NCI-H2107 (cell line): ENCODE measurements at regions not wholly inside any gene's neighbourhood (a gene's known extent, or its start where the extent isn't known, plus 50 kb on each side); places are given as distances from the start of the nearest gene placed in this dataset.
"Not testable (repeated sequence)": the region's sequence is repeated elsewhere in the genome, so short reads cannot be mapped to it uniquely, and the experiment has no call there.

ENCODE experiments used
- DNase-seq: peaks from one replicate; lab custom pipeline; 2025; lab: John Stamatoyannopoulos, UW

DNA sequence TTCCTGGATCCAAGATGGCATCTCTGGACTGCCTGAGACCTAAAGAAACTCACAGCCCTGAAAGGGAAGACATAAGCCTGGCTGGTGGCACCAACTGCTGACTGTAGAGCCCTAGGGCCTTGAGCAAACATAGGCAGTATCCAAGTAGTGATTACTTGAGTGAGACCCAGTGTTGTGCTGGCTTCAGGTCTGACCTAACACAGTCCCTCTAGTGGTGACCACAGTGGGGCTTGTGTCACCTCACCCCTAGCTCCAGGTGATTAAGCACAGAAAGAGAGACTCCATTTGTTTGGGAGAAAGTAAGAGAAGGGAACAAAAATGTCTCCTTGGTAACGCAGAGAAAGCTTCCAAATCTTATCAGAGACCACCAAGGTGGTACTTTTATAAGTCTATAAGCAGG is 496.3 kb upstream of the HTR2C start:
- DNase-seq: no peak

DNA sequence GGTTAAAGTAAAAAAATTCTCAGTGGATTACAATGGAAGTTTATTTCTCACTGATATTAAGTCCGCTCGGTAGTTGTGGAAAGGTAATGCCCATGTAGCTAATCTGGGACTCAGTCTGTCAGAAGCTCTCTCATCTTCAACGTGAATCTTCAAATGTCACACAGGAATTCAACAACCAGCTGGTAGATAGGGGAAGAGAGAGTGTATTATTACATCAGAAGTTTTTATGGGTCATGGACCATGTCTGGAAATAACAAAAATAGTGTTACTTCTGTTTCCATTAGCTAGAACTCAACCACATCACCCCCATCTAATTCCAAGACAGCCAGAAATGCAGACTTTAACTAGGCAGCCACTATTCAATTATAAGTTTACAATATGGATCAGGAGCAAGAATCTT is 506.1 kb upstream of the HTR2C start:
- DNase-seq: no peak

DNA sequence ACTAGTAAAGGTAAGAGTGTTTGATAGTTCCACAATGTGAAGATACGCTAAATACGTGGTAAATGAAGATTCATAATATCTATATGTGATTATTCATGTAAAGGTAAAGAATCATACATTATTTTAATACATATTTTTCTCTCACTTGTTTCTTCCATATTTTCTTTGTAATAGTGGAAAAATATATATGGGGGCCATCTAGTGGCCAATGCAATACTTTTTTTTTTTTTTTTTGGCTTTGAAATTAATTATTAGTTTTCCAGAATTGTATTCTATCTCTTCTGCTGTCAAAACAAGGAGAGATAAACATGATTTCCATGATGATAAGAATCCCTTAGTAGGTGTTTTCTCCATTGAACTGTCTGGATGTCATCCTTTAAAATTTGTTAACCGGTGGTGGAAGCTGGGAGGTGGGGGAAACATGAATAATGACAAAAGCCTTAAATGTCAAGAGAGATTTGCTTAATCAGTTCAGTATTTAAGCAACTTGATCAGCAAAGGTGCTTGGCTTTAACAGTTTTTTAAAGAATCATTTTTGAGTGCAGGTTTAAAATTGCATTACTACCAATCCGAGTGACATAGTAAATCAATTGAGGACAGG is 508.7 kb upstream of the HTR2C start:
- no peak for DNase-seq

- DNase-seq: no peak
These were observed 510.0 kb upstream of the HTR2C start for GRCh38 chrX:114073926-114074325.

DNA sequence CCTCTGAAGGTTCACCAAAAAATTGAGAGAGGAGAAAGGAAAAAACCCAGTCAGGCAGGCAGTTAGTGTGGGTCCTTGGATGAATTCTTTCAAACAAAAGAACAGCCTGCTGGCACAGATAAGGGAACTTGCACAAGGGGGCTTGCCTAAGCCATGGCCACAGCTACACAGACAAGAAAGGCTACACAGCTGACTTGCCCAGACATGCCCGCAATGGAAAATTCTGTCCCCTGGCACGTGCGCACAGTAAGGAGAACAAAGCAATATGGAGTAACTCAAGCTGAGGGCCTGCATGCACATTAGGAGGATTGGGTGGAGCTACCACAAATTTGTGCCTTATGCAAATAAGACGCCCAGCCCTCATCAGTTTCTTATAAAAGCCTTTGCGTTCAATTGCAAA is 512.5 kb upstream of the HTR2C start:
- DNase-seq: no peak

GRCh38 chrX:114065577-114066223 is 518.2 kb upstream of the HTR2C start:
- DNase-seq: no peak

GRCh38 chrX:114061226-114061625 is 522.7 kb upstream of the HTR2C start:
- no peak for DNase-seq

DNA sequence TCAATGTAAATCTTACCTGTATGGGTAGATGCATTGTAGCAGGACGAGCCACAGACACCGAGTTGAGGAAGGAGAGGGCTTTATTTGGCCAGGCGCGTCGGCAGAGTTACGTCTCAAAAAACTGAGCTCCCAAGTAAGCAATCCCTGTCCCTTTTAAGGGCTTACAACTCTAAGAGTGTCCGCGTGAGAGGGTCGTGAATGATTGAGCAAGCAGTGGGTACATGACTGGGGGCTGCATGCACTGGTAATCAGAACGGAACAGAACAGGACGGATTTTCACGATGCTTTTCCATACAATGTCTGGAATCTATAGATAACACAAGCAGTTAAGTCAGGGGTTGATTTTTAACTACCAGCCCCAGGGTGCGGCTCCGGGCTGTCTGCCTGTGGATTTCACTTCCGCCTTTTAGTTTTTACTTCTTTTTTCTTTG is 524.9 kb upstream of the HTR2C start:
- no peak for DNase-seq

GRCh38 chrX:114057422-114057821 is 526.5 kb upstream of the HTR2C start:
- not testable (repeated sequence) for DNase-seq

DNA sequence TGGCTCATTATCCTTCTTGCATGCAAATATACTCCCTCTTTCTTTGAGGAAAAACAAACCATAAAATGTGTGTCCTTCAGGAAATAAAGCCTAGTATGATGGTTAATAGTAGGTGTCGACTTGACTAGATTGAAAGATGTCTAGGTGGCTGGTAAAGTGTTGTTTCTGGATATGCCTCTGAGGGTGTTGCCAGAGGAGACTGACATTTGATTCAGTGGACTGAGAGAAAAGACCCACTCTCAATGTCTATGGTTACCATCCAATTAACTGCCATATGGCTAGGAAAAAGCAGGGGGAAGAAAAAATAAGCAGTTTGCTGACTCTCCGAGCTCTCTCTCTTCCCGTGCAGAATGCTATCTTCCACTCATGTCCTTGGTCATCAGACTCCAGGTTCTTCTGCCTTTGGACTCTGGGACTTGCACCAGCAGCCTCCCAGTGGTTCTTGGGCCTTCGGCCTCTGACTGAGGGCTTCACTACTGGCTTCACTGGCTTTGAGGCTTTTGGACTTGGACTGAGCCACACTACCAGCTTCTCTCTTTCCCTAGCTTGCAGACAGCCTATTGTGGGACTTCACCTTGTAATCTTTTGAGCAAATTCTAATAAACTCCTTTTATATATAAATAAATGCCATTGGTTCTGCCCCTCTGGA is 532.1 kb upstream of the HTR2C start:
- DNase-seq: no peak

- no peak for DNase-seq
These were observed 533.6 kb upstream of the HTR2C start for GRCh38 chrX:114050075-114050796.

DNA sequence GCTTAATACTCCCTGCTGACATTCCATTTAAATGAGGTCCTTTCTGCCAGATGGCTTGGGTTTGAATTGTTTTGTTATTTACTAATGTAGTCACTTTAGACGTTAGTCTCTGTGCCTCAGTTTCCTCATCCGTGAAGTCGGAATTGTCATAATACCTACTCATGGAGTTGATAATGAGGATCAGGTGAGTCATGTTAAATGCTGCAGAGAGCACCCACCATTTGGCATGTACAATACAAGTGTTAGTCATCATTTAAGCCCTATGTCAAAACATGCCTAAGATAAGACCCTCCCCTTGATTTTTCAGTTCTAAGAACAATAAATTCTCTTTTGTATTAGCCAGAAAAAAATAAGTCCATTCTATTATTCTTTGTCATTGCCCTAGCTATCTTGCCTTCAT is 534.8 kb upstream of the HTR2C start:
- no peak for DNase-seq

GRCh38 chrX:114047558-114047957 is 536.3 kb upstream of the HTR2C start:
- DNase-seq: no peak

- DNase-seq: no peak
These were observed 537.1 kb upstream of the HTR2C start for GRCh38 chrX:114046695-114047279.

DNA sequence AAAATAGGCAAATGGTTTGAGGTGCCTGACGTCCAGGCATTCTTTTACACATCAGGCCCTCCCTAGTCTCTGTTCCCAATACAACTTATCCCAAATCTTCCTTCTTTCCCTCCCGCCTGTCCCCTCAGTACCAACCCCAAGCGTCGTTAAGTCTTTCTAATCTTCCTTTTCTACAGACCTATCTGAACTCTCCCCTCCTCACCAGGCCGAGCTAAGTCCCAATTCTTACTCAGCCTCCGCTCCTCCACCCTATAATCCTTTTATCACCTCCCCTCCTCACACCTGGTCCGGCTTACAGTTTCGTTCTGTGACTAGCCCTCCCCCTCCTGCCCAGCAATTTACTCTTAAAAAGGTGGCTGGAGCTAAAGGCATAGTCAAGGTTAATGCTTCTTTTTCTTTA is 542.4 kb upstream of the HTR2C start:
- DNase-seq: not testable (repeated sequence)

DNA sequence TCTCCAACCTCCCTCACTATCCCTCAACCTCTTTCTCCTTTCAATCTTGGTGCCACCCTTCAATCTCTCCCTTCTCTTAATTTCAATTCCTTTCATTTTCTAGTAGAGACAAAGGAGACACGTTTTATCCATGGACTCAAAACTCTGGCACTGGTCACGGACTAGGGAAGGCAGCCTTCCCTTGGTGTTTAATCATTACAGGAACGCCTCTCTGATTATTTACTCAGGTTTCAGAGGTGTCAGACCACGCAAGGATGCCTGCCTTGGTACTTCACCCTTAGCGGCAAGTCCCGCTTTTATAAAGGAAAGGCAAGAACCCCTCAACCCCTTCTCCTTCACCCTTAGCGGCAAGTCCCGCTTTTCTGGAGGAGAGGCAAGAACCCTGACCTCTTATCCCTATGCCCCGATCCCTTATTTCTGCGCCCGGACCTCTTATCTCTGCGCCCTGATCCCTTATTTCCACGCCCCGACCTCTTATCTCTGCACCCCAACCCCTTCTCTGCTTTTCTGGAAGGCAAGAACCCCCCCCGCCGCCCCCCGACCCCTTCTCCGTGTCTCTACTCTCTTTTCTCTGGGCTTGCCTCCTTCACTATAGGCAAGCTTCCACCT is 543.1 kb upstream of the HTR2C start:
- not testable (repeated sequence) for DNase-seq

DNA sequence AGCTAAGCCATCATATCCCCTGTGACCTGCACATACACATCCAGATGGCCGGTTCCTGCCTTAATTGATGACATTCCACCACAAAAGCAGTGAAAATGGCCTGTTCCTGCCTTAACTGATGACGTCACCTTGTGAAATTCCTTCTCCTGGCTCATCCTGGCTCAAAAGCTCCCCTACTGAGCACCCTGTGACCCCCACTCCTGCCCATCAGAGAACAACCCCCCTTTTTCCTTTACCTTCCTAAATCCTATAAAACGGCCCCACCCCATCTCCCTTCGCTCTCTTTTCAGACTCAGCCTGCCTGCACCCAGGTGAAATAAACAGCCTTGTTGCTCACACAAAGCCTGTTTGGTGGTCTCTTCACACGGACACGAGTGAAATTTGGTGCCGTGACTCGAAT is 543.8 kb upstream of the HTR2C start:
- DNase-seq: not testable (repeated sequence)

GRCh38 chrX:114038358-114038757 is 545.5 kb upstream of the HTR2C start:
- no peak for DNase-seq

DNA sequence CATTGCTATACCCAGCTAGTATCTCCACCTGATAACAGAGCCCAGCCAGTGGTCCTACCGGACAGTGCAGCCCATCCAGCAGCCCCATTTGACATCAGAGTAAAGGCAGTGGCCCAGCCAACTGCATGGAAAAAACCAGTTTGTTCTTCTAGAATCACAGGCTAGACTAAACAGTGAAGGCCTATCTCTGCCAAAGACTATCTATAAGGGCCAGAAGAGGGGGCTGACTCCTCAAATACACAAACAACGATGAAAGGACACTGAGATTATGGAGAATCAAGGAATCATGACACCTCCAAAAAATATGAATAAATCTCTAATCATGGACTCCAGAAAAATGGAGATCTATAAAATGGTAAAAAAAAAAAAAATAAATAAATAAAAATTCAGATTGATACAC is 546.4 kb upstream of the HTR2C start:
- DNase-seq: no peak

GRCh38 chrX:114028907-114029662 is 554.8 kb upstream of the HTR2C start:
- DNase-seq: no peak

DNA sequence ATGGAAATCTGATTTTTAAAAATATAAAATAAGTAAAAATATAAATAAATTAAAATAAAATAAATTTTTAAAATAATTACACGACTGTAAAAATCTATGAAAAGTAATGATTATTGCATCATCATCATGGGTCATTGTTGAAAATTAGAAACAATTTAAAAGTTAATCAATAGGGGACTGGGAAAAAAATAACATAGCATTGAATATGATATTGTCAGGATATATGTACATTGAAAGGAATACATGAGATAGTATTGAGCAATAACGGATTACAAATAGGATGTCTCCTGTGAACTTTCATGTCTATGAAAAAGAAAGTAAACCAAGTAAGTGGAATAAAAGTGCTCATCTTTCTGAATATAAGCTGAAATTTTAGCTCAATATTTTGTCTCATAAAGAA is 566.8 kb upstream of the HTR2C start:
- DNase-seq: no peak
